Spleen (tissue), 11 donors: ENCODE measurements at regions not wholly inside any gene's neighbourhood (a gene's known extent, or its start where the extent isn't known, plus 50 kb on each side); places are given as distances from the start of the nearest gene placed in this dataset.

Experiments used
- DNase-seq: peaks from one replicate; pipeline ENCODE4 v3.0.0-alpha.2; 2020
- H3K27ac ChIP-seq, 8 donors: fragments of 200-600 bp; sonication (generic) in 7 of 8; 1 replicate in 4 of 8; 2 replicates in 4 of 8; pipeline versions ENCODE4 v1.5.0 to v1.8.0; 2016 to 2021; ENCODE audit warnings: inconsistent platforms in 4 of 8, mild to moderate bottlenecking in 4 of 8, moderate library complexity in 1 of 8
- H3K27me3 ChIP-seq, 7 donors: fragments of 200-600 bp; sonication (generic) in 6 of 7; replicated peaks in 1 of 7; 1 replicate in 4 of 7; 2 replicates in 3 of 7; pipeline versions ENCODE4 v1.5.0 to v1.8.0; 2016 to 2021; ENCODE audit warnings: inconsistent platforms in 3 of 7, mild to moderate bottlenecking in 1 of 7
- H3K36me3 ChIP-seq, 6 donors: fragments of 200-600 bp; sonication (generic) in 5 of 6; 1 replicate in 4 of 6; 2 replicates in 2 of 6; pipeline versions ENCODE4 v1.5.0 to v1.8.0; 2016 to 2021; ENCODE audit warnings: inconsistent platforms in 2 of 6
- H3K4me1 ChIP-seq, 6 donors: fragments of 200-600 bp; sonication (generic) in 5 of 6; 1 replicate in 3 of 6; 2 replicates in 3 of 6; pipeline versions ENCODE4 v1.5.0 to v1.8.0; 2016 to 2021; ENCODE audit warnings: inconsistent platforms in 3 of 6
- H3K4me3 ChIP-seq, 8 donors: fragments of 200-600 bp; sonication (generic) in 7 of 8; 1 replicate in 4 of 8; 2 replicates in 4 of 8; pipeline versions ENCODE4 v1.5.0 to v1.8.0; 2016 to 2021; ENCODE audit warnings: inconsistent platforms in 4 of 8, mild to moderate bottlenecking in 4 of 8, moderate library complexity in 2 of 8
- H3K9me3 ChIP-seq, 8 donors: fragments of 200-600 bp; sonication (generic) in 7 of 8; 1 replicate in 4 of 8; 2 replicates in 4 of 8; pipeline versions ENCODE4 v1.5.0 to v1.8.0; 2016 to 2021; ENCODE audit warnings: inconsistent platforms in 4 of 8
- POLR2A ChIP-seq, 3 donors: fragments of 450-650 bp; IDR thresholded peaks; one replicate each; pipeline ENCODE4 v1.5.1; 2017; ENCODE audit warnings: antibody characterized with exemption in 3 of 3, mild to moderate bottlenecking in 1 of 3
- POLR2AphosphoS5 ChIP-seq, 3 donors: sonication (generic); formaldehyde crosslinking; IDR thresholded peaks; one replicate each; pipeline ENCODE4 v1.5.1; 2017; ENCODE audit warnings: antibody characterized with exemption in 3 of 3
- WGBS, 5 donors: extraction: QIAGEN DNeasy Blood & Tissue Kit in 3 of 5; methylation state at CpG; one replicate each; pipeline versions ENCODE4 v1.1.5 to v1.1.7; 2013 to 2018; 5-methylcytosine and 5-hydroxymethylcytosine counted together
- intact Hi-C: fragments of 100-400 bp; cut with DNase I; formaldehyde crosslinking; loops from one replicate; pipeline ENCODE4 v1.15.0; 2023; ENCODE audit warnings: low total_unique reads
- TF ChIP-seq, protein P1 (sequence below), 11 experiments: fragments of 200-600 bp in 7 of 11; fragments of 450-650 bp in 4 of 11; sonication (generic) in 4 of 11; IDR thresholded peaks in 8 of 11; conservative IDR thresholded peaks in 3 of 11; 1 replicate in 7 of 11; 2 replicates in 4 of 11; pipeline versions ENCODE4 v1.4.0 to v1.8.0; 2016 to 2021; ENCODE audit warnings: antibody characterized with exemption in 11 of 11, inconsistent platforms in 4 of 11, mild to moderate bottlenecking in 1 of 11
- donor health status: healthy with polysubstance abuse.
- donor health status: DM: no; HTN: no; CAD: no; lungs with moderate emphysema.
- donor health status: DM: no; HTN: no; CAD: no.
- donor health status: Bipolar disorder and iron deficiency.
- donor health status: healthy.
- donor health status: DM: no; HTN: no; CAD: no.
- donor health status: DM: yes; HTN: yes; CAD: no.

DNA sequence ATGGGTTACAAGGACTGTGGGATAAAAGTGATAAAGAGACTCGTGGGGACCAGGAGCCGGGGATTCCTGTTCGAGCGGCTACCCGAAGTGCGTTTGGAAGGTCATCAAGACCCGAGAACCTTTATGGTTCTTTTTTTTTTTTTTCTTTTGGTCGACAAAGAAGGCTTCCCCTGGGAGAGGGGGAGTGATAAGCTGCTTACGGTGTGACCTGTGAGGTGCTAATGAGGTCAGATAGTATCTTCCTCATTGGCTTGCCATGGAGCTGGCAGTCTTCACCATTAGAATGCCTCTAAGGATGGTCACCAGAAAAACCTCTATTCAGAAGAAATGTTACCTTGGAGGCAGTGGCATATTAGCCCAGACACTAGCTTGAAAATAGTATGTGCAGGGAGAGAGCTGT, 92.3 kb upstream of the STEAP4 start:
- WGBS, 5 donors = 68 to 85% (median 79%) methylated on average over 9 of the region's 9 CpGs
- no peak overlapping the region for H3K4me3 ChIP-seq
- H3K36me3 ChIP-seq = no peaks in the 10 kb centered on the region
- intact Hi-C loops = no loop called here
- H3K9me3 ChIP-seq = no peaks in the 10 kb centered on the region
- DNase-seq = no peak
- no peak for TF ChIP-seq POLR2AphosphoS5 (IDR thresholded peaks at IDR 0.05)
- TF ChIP-seq POLR2A (IDR thresholded peaks at IDR 0.05) = no peak
- TF ChIP-seq, protein P1, sequence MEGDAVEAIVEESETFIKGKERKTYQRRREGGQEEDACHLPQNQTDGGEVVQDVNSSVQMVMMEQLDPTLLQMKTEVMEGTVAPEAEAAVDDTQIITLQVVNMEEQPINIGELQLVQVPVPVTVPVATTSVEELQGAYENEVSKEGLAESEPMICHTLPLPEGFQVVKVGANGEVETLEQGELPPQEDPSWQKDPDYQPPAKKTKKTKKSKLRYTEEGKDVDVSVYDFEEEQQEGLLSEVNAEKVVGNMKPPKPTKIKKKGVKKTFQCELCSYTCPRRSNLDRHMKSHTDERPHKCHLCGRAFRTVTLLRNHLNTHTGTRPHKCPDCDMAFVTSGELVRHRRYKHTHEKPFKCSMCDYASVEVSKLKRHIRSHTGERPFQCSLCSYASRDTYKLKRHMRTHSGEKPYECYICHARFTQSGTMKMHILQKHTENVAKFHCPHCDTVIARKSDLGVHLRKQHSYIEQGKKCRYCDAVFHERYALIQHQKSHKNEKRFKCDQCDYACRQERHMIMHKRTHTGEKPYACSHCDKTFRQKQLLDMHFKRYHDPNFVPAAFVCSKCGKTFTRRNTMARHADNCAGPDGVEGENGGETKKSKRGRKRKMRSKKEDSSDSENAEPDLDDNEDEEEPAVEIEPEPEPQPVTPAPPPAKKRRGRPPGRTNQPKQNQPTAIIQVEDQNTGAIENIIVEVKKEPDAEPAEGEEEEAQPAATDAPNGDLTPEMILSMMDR (IDR thresholded peaks at IDR 0.05 in 8 of 11, conservative IDR thresholded peaks at IDR 0.05 in 3 of 11) = no peak
- H3K4me1 ChIP-seq = peaks cover 0 to 11% (median 0%) of the 10 kb centered on the region in 6 donors
- H3K27me3 ChIP-seq = no peaks in the 10 kb centered on the region
- no peak overlapping the region for H3K27ac ChIP-seq

DNA sequence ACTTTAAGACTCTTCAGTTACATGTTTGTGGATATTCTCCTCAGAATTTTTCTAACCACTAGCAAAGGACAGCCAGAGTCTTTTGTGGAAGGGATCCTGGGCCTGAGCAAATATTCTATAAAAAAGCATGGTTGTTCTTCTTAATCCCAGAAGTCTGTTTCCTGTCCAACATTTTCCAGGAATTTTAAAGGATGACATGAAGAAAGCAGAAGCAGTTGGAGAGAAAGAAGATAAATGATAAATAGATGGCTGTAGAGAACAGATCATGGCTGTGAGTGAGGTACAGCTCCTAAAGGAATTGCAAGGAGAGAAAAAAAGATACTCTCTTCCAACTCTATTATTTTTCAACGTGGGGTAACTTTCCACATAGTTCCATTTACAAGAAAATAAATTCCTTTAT, 91.8 kb upstream of the STEAP4 start:
- Histone ChIP-seq H3K4me3 (no peak overlapping the region), H3K36me3 (no peaks in the 10 kb centered on the region), H3K27me3 (no peaks in the 10 kb centered on the region), H3K4me1 (peaks cover 0 to 11% (median 0%) of the 10 kb centered on the region in 6 donors), H3K27ac (no peak overlapping the region), H3K9me3 (no peaks in the 10 kb centered on the region)
- 45 to 73% (median 65%) methylated on average over 1 of the region's 1 CpG for WGBS, 5 donors
- intact Hi-C loops = no loop called here
- DNase-seq = no peak
- TF ChIP-seq POLR2AphosphoS5 (IDR thresholded peaks at IDR 0.05) (no peak), POLR2A (IDR thresholded peaks at IDR 0.05) (no peak)
- TF ChIP-seq, protein P1 (IDR thresholded peaks at IDR 0.05 in 8 of 11, conservative IDR thresholded peaks at IDR 0.05 in 3 of 11) = no peak

DNA sequence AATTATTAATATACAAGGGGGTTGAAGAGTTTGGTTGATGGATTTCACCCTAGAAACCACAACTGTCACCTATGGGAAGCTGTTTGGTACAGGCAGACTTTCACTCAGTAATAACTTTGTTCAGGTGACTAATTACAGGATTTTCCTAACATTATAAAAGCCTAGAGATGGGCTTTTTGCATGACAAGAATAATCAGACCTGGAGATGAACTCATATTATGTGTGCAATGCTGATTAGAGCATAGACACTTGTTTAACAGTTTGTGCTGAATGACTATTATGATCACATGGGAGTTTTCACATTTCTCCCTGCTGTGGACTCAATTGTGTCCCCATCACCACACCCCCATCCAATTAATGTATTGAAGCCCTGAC, 90.2 kb upstream of the STEAP4 start:
- DNase-seq = no peak
- H3K27ac ChIP-seq = peak overlapping the region in 3 of 8 donors; percentile 66 to 74 (median 68)
- H3K4me1 ChIP-seq = peaks cover 0 to 11% (median 0%) of the 10 kb centered on the region in 6 donors
- no peaks in the 10 kb centered on the region for H3K36me3 ChIP-seq
- intact Hi-C loops = no loop called here
- no peak overlapping the region for H3K4me3 ChIP-seq
- H3K9me3 ChIP-seq = no peaks in the 10 kb centered on the region
- no peaks in the 10 kb centered on the region for H3K27me3 ChIP-seq
- no peak for TF ChIP-seq POLR2AphosphoS5 (IDR thresholded peaks at IDR 0.05)
- no peak for TF ChIP-seq POLR2A (IDR thresholded peaks at IDR 0.05)
- TF ChIP-seq, protein P1 (IDR thresholded peaks at IDR 0.05 in 8 of 11, conservative IDR thresholded peaks at IDR 0.05 in 3 of 11) = no peak

DNA sequence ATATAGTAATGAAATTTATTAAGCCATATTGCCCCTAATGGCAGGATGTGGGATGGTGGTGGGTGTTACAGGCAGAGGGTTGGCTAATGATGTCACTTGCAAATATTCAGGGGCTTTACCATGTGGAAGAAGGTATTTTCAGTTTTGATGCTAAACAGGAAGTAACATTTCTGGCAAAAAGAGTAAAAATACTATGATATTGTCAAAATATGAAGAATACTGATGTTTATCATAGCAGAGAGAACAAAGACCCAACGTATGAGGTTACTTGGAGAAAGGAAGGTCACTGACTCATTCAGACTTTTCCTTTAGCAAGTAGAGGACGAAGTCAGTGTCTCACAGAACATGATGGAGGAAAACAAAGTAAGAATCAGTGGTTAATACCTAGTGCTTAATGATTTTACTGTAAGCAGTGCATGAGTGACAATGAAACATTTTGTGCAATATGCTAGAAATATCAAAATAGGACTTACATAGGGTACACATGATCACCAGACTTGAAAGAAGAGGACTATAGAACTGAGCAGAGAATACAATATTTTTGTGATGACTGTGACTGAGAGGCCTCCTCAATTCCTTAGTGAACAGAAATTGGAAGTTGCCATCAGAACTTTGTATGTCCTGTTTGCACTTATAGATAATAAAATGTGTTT, 89.7 kb upstream of the STEAP4 start:
- Histone ChIP-seq H3K4me1 (peaks cover 0 to 11% (median 0%) of the 10 kb centered on the region in 6 donors), H3K36me3 (no peaks in the 10 kb centered on the region), H3K4me3 (peak overlapping the region in 1 of 8 donors; percentile 12), H3K27me3 (no peaks in the 10 kb centered on the region), H3K27ac (peak overlapping the region in 6 of 8 donors; percentile 16 to 74 (median 54)), H3K9me3 (no peaks in the 10 kb centered on the region)
- TF ChIP-seq POLR2A (IDR thresholded peaks at IDR 0.05) = no peak
- TF ChIP-seq, protein P1 (IDR thresholded peaks at IDR 0.05 in 8 of 11, conservative IDR thresholded peaks at IDR 0.05 in 3 of 11) = no peak
- no peak for TF ChIP-seq POLR2AphosphoS5 (IDR thresholded peaks at IDR 0.05)
- intact Hi-C loops = no loop called here
- DNase-seq = no peak
- 30 to 49% (median 35%) methylated on average over 2 of the region's 2 CpGs for WGBS, 5 donors
